ENCODE measurements at regions not wholly inside any gene's neighbourhood (a gene's known extent, or its start where the extent isn't known, plus 50 kb on each side); places are given as distances from the start of the nearest gene placed in this dataset.
"Not testable (repeated sequence)": the region's sequence is repeated elsewhere in the genome, so short reads cannot be mapped to it uniquely, and the experiment has no call there.

DNA sequence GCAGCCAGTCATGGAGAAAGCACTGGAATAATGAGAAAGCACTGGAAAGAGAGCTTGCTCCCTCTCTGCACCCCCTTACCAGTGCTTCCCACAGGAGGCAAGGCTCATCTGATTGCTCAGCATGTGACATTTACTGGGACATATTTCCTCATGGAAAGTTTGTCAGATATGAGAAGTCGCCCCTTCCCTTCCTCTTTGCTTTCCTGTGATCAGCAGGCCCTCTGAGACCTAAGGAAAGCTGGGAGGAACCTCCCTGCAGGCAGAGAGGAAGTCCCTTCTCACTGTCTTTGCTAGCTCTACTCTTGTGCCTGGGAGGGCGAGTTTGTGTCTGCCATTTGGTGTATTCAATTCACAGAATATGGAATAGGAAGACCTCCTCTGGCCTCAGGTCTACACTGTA lies 283.8 kb downstream of the ALDH8A1 start:
- TF ChIP-seq CTCF (IDR thresholded peaks at IDR 0.05) = no peak
- TF ChIP-seq POLR2A (IDR thresholded peaks at IDR 0.05) = no peak
- H3K4me3 ChIP-seq = no peak overlapping the region
- no peak overlapping the region for H3K27ac ChIP-seq
- no peaks in the 10 kb centered on the region for H3K4me1 ChIP-seq
- 91 to 96% methylated on average over 1 to 2 of the region's 2 CpGs for WGBS, 2 donors
- no peaks in the 10 kb centered on the region for H3K27me3 ChIP-seq
- no peak for DNase-seq
- no peaks in the 10 kb centered on the region for H3K36me3 ChIP-seq
- intact Hi-C loops (cut with DNase I) = no loop called here
- H3K9me3 ChIP-seq = no peaks in the 10 kb centered on the region

GRCh38 chr6:134665029-134665723 lies 284.7 kb downstream of the ALDH8A1 start:
- Histone ChIP-seq H3K9me3 (no peaks in the 10 kb centered on the region), H3K4me3 (no peak overlapping the region), H3K36me3 (no peaks in the 10 kb centered on the region), H3K27me3 (no peaks in the 10 kb centered on the region), H3K27ac (no peak overlapping the region), H3K4me1 (no peaks in the 10 kb centered on the region)
- WGBS, 2 donors = 88 to 96% methylated on average over 10 of the region's 10 CpGs
- TF ChIP-seq POLR2A (IDR thresholded peaks at IDR 0.05) (no peak), CTCF (IDR thresholded peaks at IDR 0.05) (no peak)
- DNase-seq = no peak
- intact Hi-C loops (cut with DNase I) = no loop called here

DNA sequence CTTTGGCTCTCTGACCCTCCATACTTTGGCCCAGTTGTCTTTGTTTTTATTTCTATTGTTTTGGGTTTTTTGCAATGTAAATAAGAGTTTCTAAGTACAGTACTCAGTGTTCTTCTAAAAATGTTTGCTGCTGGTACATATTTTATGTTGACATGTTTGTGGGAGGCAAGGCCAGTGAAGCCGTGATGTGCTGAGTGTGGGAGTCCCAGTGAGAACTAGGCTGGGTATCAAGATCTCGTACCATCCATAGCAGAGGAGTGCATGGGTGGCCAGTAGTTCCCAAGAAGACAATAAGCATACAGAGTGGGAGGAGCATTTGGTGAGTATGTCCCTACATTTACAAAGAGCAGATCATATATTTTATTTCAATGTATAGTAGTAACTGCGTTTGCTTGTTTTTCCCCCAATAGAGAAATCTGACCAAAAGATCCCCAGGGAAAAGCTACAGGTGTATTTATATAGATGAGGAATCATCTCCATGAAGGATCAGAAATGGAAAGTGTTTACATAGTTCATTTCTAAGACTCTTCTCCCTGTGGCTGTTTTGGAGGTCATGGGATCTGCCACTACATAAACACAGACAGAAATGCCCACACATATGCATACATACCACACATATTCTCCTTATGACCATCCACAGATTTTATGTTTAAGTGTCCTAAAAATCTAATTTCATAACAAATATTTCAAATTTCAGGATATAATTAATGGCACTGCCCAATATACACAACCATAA lies 285.9 kb downstream of the ALDH8A1 start:
- WGBS, 2 donors = 93 to 97% methylated on average over 3 of the region's 3 CpGs
- Histone ChIP-seq H3K4me3 (no peak overlapping the region), H3K9me3 (no peaks in the 10 kb centered on the region), H3K36me3 (no peaks in the 10 kb centered on the region), H3K27ac (no peak overlapping the region), H3K4me1 (no peaks in the 10 kb centered on the region), H3K27me3 (no peaks in the 10 kb centered on the region)
- no peak for DNase-seq
- intact Hi-C loops (cut with DNase I) = no loop called here
- TF ChIP-seq CTCF (IDR thresholded peaks at IDR 0.05) (no peak), POLR2A (IDR thresholded peaks at IDR 0.05) (no peak)

DNA sequence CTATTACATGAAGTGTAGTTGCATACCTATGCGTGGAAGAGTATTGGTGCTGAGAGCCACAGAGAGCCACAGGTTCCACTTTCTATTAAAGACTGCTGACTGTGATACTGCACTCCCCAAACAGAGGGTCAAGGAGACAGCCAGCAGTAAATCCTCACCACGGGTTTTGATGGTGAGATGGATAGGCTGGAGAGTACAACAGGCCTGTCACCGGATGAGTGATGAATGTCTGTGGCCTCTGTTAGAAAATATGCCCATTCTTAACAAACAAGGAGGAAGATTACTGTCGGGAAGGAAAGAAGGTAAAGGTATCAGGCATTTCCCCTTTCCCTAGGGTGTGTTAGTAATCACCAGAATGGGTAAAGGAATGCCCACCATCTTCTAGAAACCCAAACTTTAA lies 286.5 kb downstream of the ALDH8A1 start:
- H3K36me3 ChIP-seq = no peaks in the 10 kb centered on the region
- 64 to 75% methylated on average over 4 of the region's 4 CpGs for WGBS, 2 donors
- H3K9me3 ChIP-seq = no peaks in the 10 kb centered on the region
- H3K4me3 ChIP-seq = no peak overlapping the region
- no peaks in the 10 kb centered on the region for H3K27me3 ChIP-seq
- H3K27ac ChIP-seq = no peak overlapping the region
- intact Hi-C loops (cut with DNase I) = no loop called here
- no peaks in the 10 kb centered on the region for H3K4me1 ChIP-seq
- no peak for TF ChIP-seq POLR2A (IDR thresholded peaks at IDR 0.05)
- TF ChIP-seq CTCF (IDR thresholded peaks at IDR 0.05) = no peak
- no peak for DNase-seq

GRCh38 chr6:134662077-134662700 lies 287.7 kb downstream of the ALDH8A1 start:
- Histone ChIP-seq H3K27me3 (no peaks in the 10 kb centered on the region), H3K27ac (no peak overlapping the region), H3K4me1 (peaks cover 0 to 11% (median 0%) of the 10 kb centered on the region in 3 donors), H3K36me3 (no peaks in the 10 kb centered on the region), H3K9me3 (no peaks in the 10 kb centered on the region), H3K4me3 (no peak overlapping the region)
- DNase-seq = no peak
- intact Hi-C loops (cut with DNase I) = no loop called here
- TF ChIP-seq CTCF (IDR thresholded peaks at IDR 0.05) (no peak), POLR2A (IDR thresholded peaks at IDR 0.05) (no peak)

- 78 to 96% methylated on average over 1 of the region's 1 CpG for WGBS, 2 donors
- DNase-seq; intact Hi-C loops (cut with DNase I); H3K4me3 ChIP-seq; H3K36me3 ChIP-seq; H3K27me3 ChIP-seq; H3K9me3 ChIP-seq; H3K27ac ChIP-seq: not testable (repeated sequence)
- peaks cover 0 to 18% (median 0%) of the 10 kb centered on the region in 3 donors for H3K4me1 ChIP-seq
Measured at GRCh38 chr6:134659885-134660284, 290.0 kb downstream of the ALDH8A1 start.
